ENCODE measurements at regions not wholly inside any gene's neighbourhood (a gene's known extent, or its start where the extent isn't known, plus 50 kb on each side); places are given as distances from the start of the nearest gene placed in this dataset.

GRCh38 chr3:18593231-18593630 lies 168.1 kb upstream of the SATB1 start:
- ATAC-seq (ENCODE audit: poor library complexity): no peak
- Histone ChIP-seq H3K27me3 (ENCODE audit: control insufficient read depth in 1 of 2, insufficient read depth in 2 of 2, low read length in 2 of 2) (no peaks in the 10 kb centered on the region), H3K4me1 (ENCODE audit: insufficient read depth, low read length) (no peaks in the 10 kb centered on the region), H3K27ac (ENCODE audit: low read depth in 1 of 2, low read length in 2 of 2) (no peak overlapping the region), H3K36me3 (ENCODE audit: insufficient read depth, low read length) (no peaks in the 10 kb centered on the region), H3K9me3 (ENCODE audit: control insufficient read depth in 1 of 2, insufficient read depth in 1 of 2, low read length in 2 of 2) (peaks cover 8% of the 10 kb centered on the region in 2 experiments), H3K4me3 (ENCODE audit: low read length) (no peak overlapping the region)
- CTCF ChIA-PET: no interaction called here
- no peak overlapping the region for H3K4me3 Mint-ChIP-seq
- no peak for DNase-seq
- H3K27me3 Mint-ChIP-seq: no peaks in the 10 kb centered on the region
- H3K36me3 Mint-ChIP-seq (ENCODE audit: low read depth): peaks cover under 1% of the 10 kb centered on the region
- H3K27ac Mint-ChIP-seq: no peak overlapping the region
- no peaks in the 10 kb centered on the region for H3K9me3 Mint-ChIP-seq
- POLR2A ChIA-PET: no interaction called here
- intact Hi-C loops (cut with DNase I, micrococcal nuclease): loop anchor here in 1 of 2 experiments (5.0 kb wide), 1 partner anchor 44 kb away; no protein-coding TSS in a partner anchor
- H3K4me1 Mint-ChIP-seq (ENCODE audit: low read depth): no peaks in the 10 kb centered on the region
- TF ChIP-seq CTCF (IDR thresholded peaks at IDR 0.05): no peak

- H3K36me3 Mint-ChIP-seq (ENCODE audit: low read depth): no peaks in the 10 kb centered on the region
- Histone ChIP-seq H3K36me3 (ENCODE audit: insufficient read depth, low read length) (no peaks in the 10 kb centered on the region), H3K4me3 (ENCODE audit: low read length) (no peak overlapping the region), H3K9me3 (ENCODE audit: control insufficient read depth in 1 of 2, insufficient read depth in 1 of 2, low read length in 2 of 2) (no peaks in the 10 kb centered on the region), H3K27ac (ENCODE audit: low read depth in 1 of 2, low read length in 2 of 2) (no peak overlapping the region), H3K27me3 (ENCODE audit: control insufficient read depth in 1 of 2, insufficient read depth in 2 of 2, low read length in 2 of 2) (no peaks in the 10 kb centered on the region), H3K4me1 (ENCODE audit: insufficient read depth, low read length) (no peaks in the 10 kb centered on the region)
- H3K9me3 Mint-ChIP-seq: no peaks in the 10 kb centered on the region
- H3K4me3 Mint-ChIP-seq: no peak overlapping the region
- ATAC-seq (ENCODE audit: poor library complexity) (no peak), DNase-seq (no peak)
- POLR2A ChIA-PET: no interaction called here
- no peak for TF ChIP-seq CTCF (IDR thresholded peaks at IDR 0.05)
- intact Hi-C loops (cut with DNase I, micrococcal nuclease): loop anchor here in 1 of 2 experiments (5.0 kb wide), 1 partner anchor 46 kb away; no protein-coding TSS in a partner anchor
- H3K27me3 Mint-ChIP-seq: no peaks in the 10 kb centered on the region
- no peaks in the 10 kb centered on the region for H3K4me1 Mint-ChIP-seq (ENCODE audit: low read depth)
- CTCF ChIA-PET: no interaction called here
- no peak overlapping the region for H3K27ac Mint-ChIP-seq
Observed at GRCh38 chr3:18591120-18591519, 166.0 kb upstream of the SATB1 start.

GRCh38 chr3:18586076-18586475 lies 160.9 kb upstream of the SATB1 start:
- Mint-ChIP-seq H3K4me1 (ENCODE audit: low read depth) (peaks cover 6% of the 10 kb centered on the region), H3K36me3 (ENCODE audit: low read depth) (no peaks in the 10 kb centered on the region), H3K9me3 (peaks cover 4% of the 10 kb centered on the region), H3K27ac (no peak overlapping the region), H3K27me3 (no peaks in the 10 kb centered on the region), H3K4me3 (no peak overlapping the region)
- no peak overlapping the region for H3K4me3 ChIP-seq (ENCODE audit: low read length)
- H3K9me3 ChIP-seq (ENCODE audit: control insufficient read depth in 1 of 2, insufficient read depth in 1 of 2, low read length in 2 of 2): no peaks in the 10 kb centered on the region
- H3K4me1 ChIP-seq (ENCODE audit: insufficient read depth, low read length): no peaks in the 10 kb centered on the region
- CTCF ChIA-PET: no interaction called here
- no peaks in the 10 kb centered on the region for H3K36me3 ChIP-seq (ENCODE audit: insufficient read depth, low read length)
- DNase-seq (no peak), ATAC-seq (ENCODE audit: poor library complexity) (no peak)
- H3K27ac ChIP-seq (ENCODE audit: low read depth in 1 of 2, low read length in 2 of 2): no peak overlapping the region
- POLR2A ChIA-PET: no interaction called here
- TF ChIP-seq CTCF (IDR thresholded peaks at IDR 0.05): no peak
- intact Hi-C loops (cut with DNase I, micrococcal nuclease): no loop called here
- H3K27me3 ChIP-seq (ENCODE audit: control insufficient read depth in 1 of 2, insufficient read depth in 2 of 2, low read length in 2 of 2): no peaks in the 10 kb centered on the region

All from CD4-positive, alpha-beta T cell (primary cell).